ENCODE measurements at regions not wholly inside any gene's neighbourhood (a gene's known extent, or its start where the extent isn't known, plus 50 kb on each side); places are given as distances from the start of the nearest gene placed in this dataset.

GRCh38 chr1:201602413-201603265, 63.7 kb downstream of the NAV1 start:
- Histone ChIP-seq H3K4me2 (ENCODE audit: insufficient read depth in 1 of 2, low read depth in 2 of 2, low read length in 2 of 2) (no peak overlapping the region), H3K14ac (ENCODE audit: insufficient read length) (no peak overlapping the region), H2BK120ac (replicated peaks; ENCODE audit: low read depth, low read length) (no peak overlapping the region), H2AFZ (ENCODE audit: low read length) (no peak overlapping the region), H2AK5ac (ENCODE audit: low read depth, low read length) (no peak overlapping the region), H2BK20ac (ENCODE audit: low read length) (no peak overlapping the region), H3K27me3 (replicated peaks in 1 of 4; ENCODE audit: control insufficient read depth in 3 of 4, extremely low read depth in 1 of 4, insufficient read depth in 3 of 4, low read length in 3 of 4) (no peaks in the 10 kb centered on the region), H2BK5ac (ENCODE audit: low read depth, low read length) (no peak overlapping the region), H3K9me3 (ENCODE audit: insufficient read depth in 2 of 2, low read depth in 1 of 2, low read length in 1 of 2) (no peaks in the 10 kb centered on the region), H4K8ac (ENCODE audit: extremely low read depth, insufficient read depth, low read length) (no peak overlapping the region), H2BK12ac (ENCODE audit: low read depth, low read length) (no peak overlapping the region), H3K4me1 (replicated peaks in 1 of 4; ENCODE audit: control insufficient read depth in 3 of 4, insufficient read depth in 4 of 4, low read length in 3 of 4) (no peaks in the 10 kb centered on the region; a peak in 1 of 7 replicates), H3K4ac (replicated peaks; ENCODE audit: insufficient read length, low read depth, low read length) (no peak overlapping the region), H4K5ac (ENCODE audit: insufficient read length, low read depth, low read length) (no peak overlapping the region), H3K23ac (ENCODE audit: insufficient read length) (no peak overlapping the region), H3K56ac (replicated peaks; ENCODE audit: insufficient read length, low read depth, low read length) (no peak overlapping the region), H3K27ac (ENCODE audit: low read depth, low read length) (no peak overlapping the region), H2BK15ac (ENCODE audit: low read length) (no peak overlapping the region), H3K9ac (replicated peaks in 1 of 4; ENCODE audit: extremely low read depth in 1 of 4, low read depth in 3 of 4, low read length in 3 of 4) (no peak overlapping the region), H3K36me3 (ENCODE audit: control insufficient read depth in 2 of 4, insufficient read depth in 4 of 4, low read length in 3 of 4) (no peaks in the 10 kb centered on the region), H4K20me1 (replicated peaks in 1 of 2; ENCODE audit: control insufficient read depth in 1 of 2, insufficient read depth in 2 of 2, low read length in 2 of 2) (peaks cover 0 to 2% of the 10 kb centered on the region in 2 experiments), H4K91ac (replicated peaks; ENCODE audit: insufficient read length, low read length) (no peak overlapping the region), H3K23me2 (ENCODE audit: low read depth, low read length) (no peaks in the 10 kb centered on the region), H3K18ac (ENCODE audit: extremely low read depth, low read length) (no peak overlapping the region), H3K79me1 (ENCODE audit: low read depth, low read length) (no peaks in the 10 kb centered on the region), H3K79me2 (ENCODE audit: control insufficient read depth in 1 of 2, insufficient read depth in 2 of 2, low read length in 2 of 2) (no peaks in the 10 kb centered on the region), H3K4me3 (ENCODE audit: extremely low read depth in 1 of 4, insufficient read depth in 2 of 4, low read depth in 3 of 4, low read length in 4 of 4) (no peak overlapping the region)
- WGBS, 2 experiments (ENCODE audit: extremely low coverage in 1 of 2, insufficient coverage in 1 of 2, insufficient read length in 1 of 2, insufficient replicate concordance in 2 of 2, low coverage in 1 of 2, low lambda C conversion rate in 2 of 2, missing lambda C conversion rate in 1 of 2), result 82% methylated on average over 7 of the region's 7 CpGs; no CpG with 5 or more reads in 1 of the 2 experiments
- no peak for DNase-seq (ENCODE audit: low read depth in 1 of 2, low spot score in 2 of 2)
- FAIRE-seq, result no peak
- TF ChIP-seq TBP (IDR thresholded peaks at IDR 0.05; ENCODE audit: low read depth, low read length) (no peak), EGR1 (IDR thresholded peaks at IDR 0.05; ENCODE audit: borderline replicate concordance, low read depth, low read length) (no peak), TCF12 (IDR thresholded peaks at IDR 0.05; ENCODE audit: low read depth, low read length) (no peak), SP4 (IDR thresholded peaks at IDR 0.05; ENCODE audit: low read length) (no peak), SAP30 (IDR thresholded peaks at IDR 0.05; ENCODE audit: insufficient read depth, insufficient replicate concordance, low read length) (no peak), GABPA (IDR thresholded peaks at IDR 0.05; ENCODE audit: borderline replicate concordance, insufficient read depth, low read length) (no peak), RNF2 (IDR thresholded peaks at IDR 0.05; ENCODE audit: borderline replicate concordance, low read depth, low read length, missing control alignments, poor library complexity, severe bottlenecking) (no peak), RBBP5 (IDR thresholded peaks at IDR 0.05; ENCODE audit: borderline replicate concordance, low read depth, low read length) (no peak), CBX5 (IDR thresholded peaks at IDR 0.05; ENCODE audit: low read depth, low read length) (no peak)
- POLR2A ChIA-PET (ENCODE audit: partially characterized antibody), result interaction anchor here (1.0 kb wide), 1 partner anchor 47 kb away, joined by 3 read pairs; no protein-coding TSS in a partner anchor
- CTCF ChIA-PET (ENCODE audit: partially characterized antibody), result interaction anchor here (0.6 to 2.7 kb wide), 13 partner anchors 8 to 162 kb away, joined by 3 to 9 read pairs (median 3); no protein-coding TSS in a partner anchor

All from H1 (cell line).